OCI-LY7 (cell line): ENCODE measurements at regions not wholly inside any gene's neighbourhood (a gene's known extent, or its start where the extent isn't known, plus 50 kb on each side); places are given as distances from the start of the nearest gene placed in this dataset.

Source experiments
- BruUV-seq: library from RNA; stranded (reverse); fragments of 400-500 nt; replicated peaks from 2 replicates; lab custom pipeline; 2021; lab: Mats Ljungman, UMichigan
- CTCF ChIA-PET: fragments of 300-600 bp; sonication (Branson Sonifier 250); formaldehyde crosslinking; loops from one replicate; lab custom pipeline; 2022; ENCODE audit warnings: antibody characterized with exemption; ENCODE audit not compliant: unreplicated experiment; lab: Charles Lee
- POLR2A ChIA-PET: fragments of 300-600 bp; sonication (Branson Sonifier 250); formaldehyde crosslinking; loops from one replicate; lab custom pipeline; 2022; ENCODE audit warnings: antibody characterized with exemption; lab: Charles Lee
- DNase-seq: peaks from one replicate; pipeline ENCODE4 v3.0.0-alpha.2; 2015; ENCODE audit warnings: low spot score
- H2AFZ ChIP-seq: fragments of 200-600 bp; sonication (generic), shearing (Covaris generic); 2 replicates; pipeline ENCODE4 v1.6.1; 2014; ENCODE audit warnings: mild to moderate bottlenecking, antibody characterized with exemption, low read length, moderate library complexity
- H3K27ac ChIP-seq: fragments of 200-600 bp; sonication (generic); 2 replicates; pipeline ENCODE4 v1.5.1; 2014; ENCODE audit warnings: mixed run types, low read depth, mild to moderate bottlenecking, moderate library complexity, low read length, inconsistent platforms; ENCODE audit not compliant: poor library complexity, severe bottlenecking
- H3K36me3 ChIP-seq: fragments of 200-600 bp; sonication (generic); 2 replicates; pipeline ENCODE4 v1.6.1; 2014; ENCODE audit warnings: mild to moderate bottlenecking, antibody characterized with exemption, low read length, moderate library complexity, mixed read lengths; ENCODE audit not compliant: insufficient read depth
- H3K4me1 ChIP-seq: fragments of 200-600 bp; sonication (generic); 2 replicates; pipeline ENCODE4 v1.5.1; 2014; ENCODE audit warnings: mild to moderate bottlenecking, low read length; ENCODE audit not compliant: insufficient read depth, poor library complexity, severe bottlenecking
- H3K4me2 ChIP-seq: fragments of 200-600 bp; sonication (generic); 2 replicates; pipeline ENCODE4 v1.6.1; 2014; ENCODE audit warnings: mild to moderate bottlenecking, low read length
- H3K4me3 ChIP-seq: fragments of 200-600 bp; sonication (generic); 2 replicates; pipeline ENCODE4 v1.5.1; 2014; ENCODE audit warnings: mild to moderate bottlenecking, low read depth, low read length; ENCODE audit not compliant: poor library complexity, severe bottlenecking
- H3K79me2 ChIP-seq: fragments of 200-600 bp; sonication (generic); 2 replicates; pipeline ENCODE4 v1.6.1; 2016; ENCODE audit warnings: low read depth, mild to moderate bottlenecking, low read length, moderate library complexity, mixed read lengths; ENCODE audit not compliant: insufficient read depth
- H3K9me2 ChIP-seq: fragments of 200-600 bp; sonication (generic); 2 replicates; pipeline ENCODE4 v1.6.1; 2016; ENCODE audit warnings: mild to moderate bottlenecking, low read length, mixed read lengths; ENCODE audit not compliant: insufficient read depth
- H3K9me3 ChIP-seq: fragments of 200-600 bp; sonication (generic); 2 replicates; pipeline ENCODE4 v1.6.1; 2014; ENCODE audit warnings: mild to moderate bottlenecking, mixed run types, low read length, mixed read lengths
- H4K20me1 ChIP-seq: fragments of 200-600 bp; sonication (generic); 2 replicates; pipeline ENCODE4 v1.6.1; 2014; ENCODE audit warnings: mild to moderate bottlenecking, antibody characterized with exemption, low read length, moderate library complexity, mixed read lengths; ENCODE audit not compliant: insufficient read depth
- EZH2phosphoT487 ChIP-seq: fragments of 200-600 bp; sonication (generic); IDR thresholded peaks from 2 replicates; pipeline ENCODE4 v1.6.1; 2018; ENCODE audit warnings: low read depth, borderline replicate concordance, mild to moderate bottlenecking, mixed run types, antibody characterized with exemption, low read length, moderate library complexity, mixed read lengths
- intact Hi-C: fragments of 100-400 bp; cut with micrococcal nuclease; formaldehyde crosslinking; loops from one replicate; pipeline ENCODE4 v1.10.0; 2022; ENCODE audit not compliant: unreplicated experiment
- TF ChIP-seq, protein P1 (sequence below): fragments of 200-600 bp; sonication (generic); conservative IDR thresholded peaks from 2 replicates; pipeline ENCODE4 v1.5.1; 2014; ENCODE audit warnings: mild to moderate bottlenecking, antibody characterized with exemption, low read length, moderate library complexity, mixed read lengths

DNA sequence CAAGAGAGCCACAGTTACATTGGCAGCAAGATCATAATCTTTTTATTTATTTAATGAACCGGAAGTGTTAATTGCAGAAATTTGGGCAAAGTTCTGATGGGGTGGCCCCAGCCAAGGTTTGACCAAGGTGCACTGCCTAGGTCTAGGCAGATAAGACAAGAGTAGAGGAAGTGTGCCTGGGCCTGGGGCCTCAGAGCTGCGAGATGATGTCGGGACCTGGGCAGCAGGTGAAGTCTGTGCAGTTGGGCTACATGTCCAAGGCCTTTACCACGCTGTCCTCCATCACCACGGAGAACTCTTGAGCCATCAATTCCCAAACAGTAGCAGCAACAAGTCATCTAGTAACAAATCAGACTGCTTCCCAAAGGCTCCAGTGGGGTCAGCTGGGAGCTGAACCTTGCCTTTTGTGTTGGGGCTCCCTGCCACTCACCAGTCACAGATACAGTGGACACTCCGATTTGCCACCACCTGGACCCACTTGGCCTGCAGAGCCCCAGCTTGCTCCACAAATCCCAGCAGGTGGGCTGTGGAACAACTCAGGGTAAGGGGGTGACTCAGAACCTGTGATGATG, 52.5 kb upstream of the COMTD1 start:
- POLR2A ChIA-PET: no interaction called here
- Histone ChIP-seq H3K9me3 (no peaks in the 10 kb centered on the region), H3K36me3 (no peaks in the 10 kb centered on the region)

DNA sequence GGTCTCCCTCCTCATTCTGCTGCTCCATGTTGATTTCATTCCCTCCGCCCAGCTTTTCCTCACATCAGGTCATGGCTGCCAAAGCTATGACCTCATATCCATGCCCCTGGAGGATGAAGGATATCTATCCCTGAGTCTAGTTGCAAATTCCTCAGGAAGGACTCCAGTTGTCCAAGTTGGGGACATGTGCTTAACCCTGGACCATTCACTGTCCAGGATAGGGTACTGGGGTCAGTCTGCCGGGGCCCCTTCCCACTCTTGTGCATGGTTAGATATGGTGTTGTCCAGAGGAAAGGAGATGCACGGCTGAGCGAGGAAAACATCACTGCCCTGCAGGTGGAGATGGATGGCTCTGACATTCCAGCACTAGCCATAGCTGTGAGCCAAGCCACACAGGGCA, 51.9 kb upstream of the COMTD1 start:
- DNase-seq: no peak
- TF ChIP-seq EZH2phosphoT487: no peak
- TF ChIP-seq, protein P1, sequence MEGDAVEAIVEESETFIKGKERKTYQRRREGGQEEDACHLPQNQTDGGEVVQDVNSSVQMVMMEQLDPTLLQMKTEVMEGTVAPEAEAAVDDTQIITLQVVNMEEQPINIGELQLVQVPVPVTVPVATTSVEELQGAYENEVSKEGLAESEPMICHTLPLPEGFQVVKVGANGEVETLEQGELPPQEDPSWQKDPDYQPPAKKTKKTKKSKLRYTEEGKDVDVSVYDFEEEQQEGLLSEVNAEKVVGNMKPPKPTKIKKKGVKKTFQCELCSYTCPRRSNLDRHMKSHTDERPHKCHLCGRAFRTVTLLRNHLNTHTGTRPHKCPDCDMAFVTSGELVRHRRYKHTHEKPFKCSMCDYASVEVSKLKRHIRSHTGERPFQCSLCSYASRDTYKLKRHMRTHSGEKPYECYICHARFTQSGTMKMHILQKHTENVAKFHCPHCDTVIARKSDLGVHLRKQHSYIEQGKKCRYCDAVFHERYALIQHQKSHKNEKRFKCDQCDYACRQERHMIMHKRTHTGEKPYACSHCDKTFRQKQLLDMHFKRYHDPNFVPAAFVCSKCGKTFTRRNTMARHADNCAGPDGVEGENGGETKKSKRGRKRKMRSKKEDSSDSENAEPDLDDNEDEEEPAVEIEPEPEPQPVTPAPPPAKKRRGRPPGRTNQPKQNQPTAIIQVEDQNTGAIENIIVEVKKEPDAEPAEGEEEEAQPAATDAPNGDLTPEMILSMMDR: no peak
- Histone ChIP-seq H3K9me3 (no peaks in the 10 kb centered on the region), H3K9me2 (no peaks in the 10 kb centered on the region), H3K27ac (no peak overlapping the region), H3K4me1 (no peaks in the 10 kb centered on the region), H3K36me3 (no peaks in the 10 kb centered on the region), H3K79me2 (no peaks in the 10 kb centered on the region), H2AFZ (no peak overlapping the region), H3K4me2 (no peak overlapping the region), H4K20me1 (no peaks in the 10 kb centered on the region), H3K4me3 (no peak overlapping the region)
- intact Hi-C loops: no loop called here
- CTCF ChIA-PET: no interaction called here
- POLR2A ChIA-PET: no interaction called here
- no TSS peak for BruUV-seq

More for the DNA sequence above, 52.5 kb upstream of the COMTD1 start:
- intact Hi-C loops: no loop called here
- no peak overlapping the region for H2AFZ ChIP-seq
- H3K79me2 ChIP-seq: no peaks in the 10 kb centered on the region
- H3K27ac ChIP-seq: no peak overlapping the region
- no TSS peak for BruUV-seq
- DNase-seq: no peak
- H4K20me1 ChIP-seq: no peaks in the 10 kb centered on the region
- H3K4me2 ChIP-seq: no peak overlapping the region
- no peaks in the 10 kb centered on the region for H3K9me2 ChIP-seq
- no peaks in the 10 kb centered on the region for H3K4me1 ChIP-seq
- H3K4me3 ChIP-seq: no peak overlapping the region
- TF ChIP-seq, protein P1: no peak
- TF ChIP-seq EZH2phosphoT487: no peak
- CTCF ChIA-PET: no interaction called here

DNA sequence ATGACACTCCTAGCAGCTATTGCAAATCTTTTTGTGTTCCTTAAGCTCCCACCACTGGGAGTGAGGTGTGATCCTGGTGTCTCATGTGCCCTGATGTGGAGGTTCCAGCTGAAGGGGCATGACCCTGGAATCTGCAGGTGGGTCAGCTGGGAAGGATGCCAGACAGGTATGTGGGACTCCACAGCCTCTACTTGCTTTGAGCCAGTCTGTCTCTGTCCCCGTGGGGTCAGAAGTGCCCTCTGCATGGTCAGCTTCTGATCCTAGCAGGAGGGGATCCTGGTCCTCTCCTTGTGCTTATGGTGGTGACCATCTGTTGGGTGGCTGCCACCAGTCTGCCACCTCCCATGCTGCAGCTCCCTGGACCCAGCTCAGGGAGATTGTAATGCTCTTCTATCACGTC, 51.1 kb upstream of the COMTD1 start:
- TF ChIP-seq, protein P1: no peak
- Histone ChIP-seq H3K36me3 (no peaks in the 10 kb centered on the region), H3K9me2 (no peaks in the 10 kb centered on the region), H3K9me3 (no peaks in the 10 kb centered on the region), H3K4me1 (no peaks in the 10 kb centered on the region), H3K4me3 (no peak overlapping the region), H4K20me1 (no peaks in the 10 kb centered on the region), H2AFZ (no peak overlapping the region), H3K4me2 (no peak overlapping the region), H3K79me2 (no peaks in the 10 kb centered on the region), H3K27ac (no peak overlapping the region)
- BruUV-seq: no TSS peak
- CTCF ChIA-PET: no interaction called here
- intact Hi-C loops: no loop called here
- no peak for DNase-seq
- POLR2A ChIA-PET: no interaction called here
